ENCODE measurements at regions not wholly inside any gene's neighbourhood (a gene's known extent, or its start where the extent isn't known, plus 50 kb on each side); places are given as distances from the start of the nearest gene placed in this dataset.

DNA sequence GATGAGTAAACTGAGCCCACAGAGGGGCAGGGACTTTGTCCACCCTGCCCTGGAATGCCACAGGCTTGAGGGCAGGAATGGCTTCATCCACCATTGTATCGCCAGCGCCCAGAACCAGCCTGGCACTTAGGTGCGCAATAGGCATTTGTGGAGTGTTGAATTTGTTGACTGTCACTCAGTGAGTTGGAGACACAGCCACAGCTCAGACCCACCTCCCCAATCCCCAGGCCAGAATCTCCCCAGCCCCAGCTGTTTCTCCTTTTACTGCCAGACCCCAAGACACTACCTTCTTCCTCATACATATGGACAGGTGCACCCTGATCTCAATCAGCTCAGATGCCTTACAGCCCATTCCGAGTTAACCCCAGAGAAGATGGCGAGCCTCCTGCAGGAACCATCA, 674.5 kb downstream of the MATN1 start:
- Mint-ChIP-seq H3K36me3 (ENCODE audit: low read depth) (no peaks in the 10 kb centered on the region), H3K9me3 (peaks cover 1% of the 10 kb centered on the region)
- no peak for DNase-seq

DNA sequence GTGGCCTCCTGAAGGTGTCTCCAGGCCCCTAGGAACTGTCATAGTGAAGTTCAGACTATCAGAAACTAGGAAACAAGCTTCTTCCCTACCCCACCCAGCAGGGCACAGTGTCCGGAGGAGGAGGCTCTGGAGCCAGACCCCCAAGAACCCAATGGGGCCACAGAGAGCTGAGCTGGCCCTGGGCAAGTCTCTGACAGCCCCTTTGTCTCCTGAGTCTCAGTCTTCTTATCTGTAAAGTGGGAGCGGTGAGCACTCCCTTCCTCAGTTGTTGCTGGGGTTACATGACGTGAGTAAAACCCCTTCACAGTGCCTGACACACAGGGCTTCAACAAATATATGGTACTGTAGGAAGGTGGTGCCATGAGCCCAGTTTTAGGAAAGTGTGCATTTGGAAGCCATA, 675.8 kb downstream of the MATN1 start:
- Mint-ChIP-seq H3K27me3 (ENCODE audit: insufficient read depth) (no peaks in the 10 kb centered on the region), H3K27ac (no peak overlapping the region), H3K4me1 (peaks cover 7% of the 10 kb centered on the region), H3K4me3 (no peak overlapping the region), H3K36me3 (ENCODE audit: low read depth) (no peaks in the 10 kb centered on the region), H3K9me3 (peaks cover 5% of the 10 kb centered on the region)
- H3K27me3 ChIP-seq (ENCODE audit: control insufficient read depth, insufficient read depth, low read length, poor library complexity, severe bottlenecking) = no peaks in the 10 kb centered on the region
- H3K4me1 ChIP-seq (ENCODE audit: control insufficient read depth, insufficient read depth, low read length) = no peaks in the 10 kb centered on the region
- 76 to 95% methylated on average over 2 to 3 of the region's 3 CpGs for WGBS, 2 experiments (ENCODE audit: insufficient coverage in 1 of 2, insufficient read length in 1 of 2)
- TF ChIP-seq, protein P1, sequence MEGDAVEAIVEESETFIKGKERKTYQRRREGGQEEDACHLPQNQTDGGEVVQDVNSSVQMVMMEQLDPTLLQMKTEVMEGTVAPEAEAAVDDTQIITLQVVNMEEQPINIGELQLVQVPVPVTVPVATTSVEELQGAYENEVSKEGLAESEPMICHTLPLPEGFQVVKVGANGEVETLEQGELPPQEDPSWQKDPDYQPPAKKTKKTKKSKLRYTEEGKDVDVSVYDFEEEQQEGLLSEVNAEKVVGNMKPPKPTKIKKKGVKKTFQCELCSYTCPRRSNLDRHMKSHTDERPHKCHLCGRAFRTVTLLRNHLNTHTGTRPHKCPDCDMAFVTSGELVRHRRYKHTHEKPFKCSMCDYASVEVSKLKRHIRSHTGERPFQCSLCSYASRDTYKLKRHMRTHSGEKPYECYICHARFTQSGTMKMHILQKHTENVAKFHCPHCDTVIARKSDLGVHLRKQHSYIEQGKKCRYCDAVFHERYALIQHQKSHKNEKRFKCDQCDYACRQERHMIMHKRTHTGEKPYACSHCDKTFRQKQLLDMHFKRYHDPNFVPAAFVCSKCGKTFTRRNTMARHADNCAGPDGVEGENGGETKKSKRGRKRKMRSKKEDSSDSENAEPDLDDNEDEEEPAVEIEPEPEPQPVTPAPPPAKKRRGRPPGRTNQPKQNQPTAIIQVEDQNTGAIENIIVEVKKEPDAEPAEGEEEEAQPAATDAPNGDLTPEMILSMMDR (conservative IDR thresholded peaks at IDR 0.05) = no peak
- no peak overlapping the region for H3K9ac ChIP-seq (ENCODE audit: extremely low read depth, low read length, poor library complexity, severe bottlenecking)
- H3K4me3 ChIP-seq (ENCODE audit: low read length) = no peak overlapping the region
- no peak overlapping the region for H3K27ac ChIP-seq (ENCODE audit: low read depth, low read length)
- no peaks in the 10 kb centered on the region for H3K36me3 ChIP-seq (ENCODE audit: control insufficient read depth, insufficient read depth, low read length)
- H3K9me3 ChIP-seq (ENCODE audit: control insufficient read depth, low read length) = peaks cover 6% of the 10 kb centered on the region
- DNase-seq = no peak

More for the DNA sequence above, 674.5 kb downstream of the MATN1 start:
- H3K36me3 ChIP-seq (ENCODE audit: control insufficient read depth, insufficient read depth, low read length) = no peaks in the 10 kb centered on the region
- no peaks in the 10 kb centered on the region for H3K9me3 ChIP-seq (ENCODE audit: control insufficient read depth, low read length)
- 83 to 93% methylated on average over 1 to 5 of the region's 5 CpGs for WGBS, 2 experiments (ENCODE audit: insufficient coverage in 1 of 2, insufficient read length in 1 of 2)
- H3K27ac Mint-ChIP-seq = no peak overlapping the region
- no peak overlapping the region for H3K4me3 Mint-ChIP-seq
- no peaks in the 10 kb centered on the region for H3K27me3 Mint-ChIP-seq (ENCODE audit: insufficient read depth)
- H3K27me3 ChIP-seq (ENCODE audit: control insufficient read depth, insufficient read depth, low read length, poor library complexity, severe bottlenecking) = no peaks in the 10 kb centered on the region
- no peaks in the 10 kb centered on the region for H3K4me1 ChIP-seq (ENCODE audit: control insufficient read depth, insufficient read depth, low read length)
- no peak overlapping the region for H3K4me3 ChIP-seq (ENCODE audit: low read length)
- TF ChIP-seq, protein P1 (conservative IDR thresholded peaks at IDR 0.05) = no peak
- no peak overlapping the region for H3K27ac ChIP-seq (ENCODE audit: low read depth, low read length)
- no peak overlapping the region for H3K9ac ChIP-seq (ENCODE audit: extremely low read depth, low read length, poor library complexity, severe bottlenecking)
- H3K4me1 Mint-ChIP-seq = peaks cover 14% of the 10 kb centered on the region

DNA sequence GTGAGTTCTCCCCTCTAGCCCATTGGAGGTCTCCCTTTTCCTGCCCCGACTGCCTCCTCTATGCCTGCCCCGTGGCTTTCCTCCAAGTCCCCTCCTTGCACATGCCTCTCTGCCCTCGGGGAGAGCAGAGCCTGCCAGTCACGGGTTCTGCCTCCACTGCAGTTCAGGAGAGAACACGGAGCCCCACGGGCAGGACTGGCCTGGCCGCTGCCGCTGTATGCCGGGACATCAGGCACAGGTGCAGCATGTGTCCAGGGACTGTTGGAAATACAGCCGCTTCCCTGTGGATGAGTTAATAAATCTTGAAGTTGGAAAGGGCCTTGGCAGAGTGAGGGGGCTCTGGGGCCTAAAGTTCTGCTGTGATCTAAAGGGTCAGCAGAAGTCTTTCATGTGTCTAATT, 676.6 kb downstream of the MATN1 start:
- Mint-ChIP-seq H3K36me3 (ENCODE audit: low read depth) (no peaks in the 10 kb centered on the region), H3K9me3 (peaks cover 6% of the 10 kb centered on the region), H3K4me1 (peaks cover 7% of the 10 kb centered on the region), H3K27ac (no peak overlapping the region), H3K4me3 (no peak overlapping the region), H3K27me3 (ENCODE audit: insufficient read depth) (no peaks in the 10 kb centered on the region)
- Histone ChIP-seq H3K4me3 (ENCODE audit: low read length) (no peak overlapping the region), H3K27me3 (ENCODE audit: control insufficient read depth, insufficient read depth, low read length, poor library complexity, severe bottlenecking) (no peaks in the 10 kb centered on the region), H3K36me3 (ENCODE audit: control insufficient read depth, insufficient read depth, low read length) (no peaks in the 10 kb centered on the region), H3K27ac (ENCODE audit: low read depth, low read length) (no peak overlapping the region), H3K4me1 (ENCODE audit: control insufficient read depth, insufficient read depth, low read length) (no peaks in the 10 kb centered on the region), H3K9ac (ENCODE audit: extremely low read depth, low read length, poor library complexity, severe bottlenecking) (no peak overlapping the region), H3K9me3 (ENCODE audit: control insufficient read depth, low read length) (peaks cover 13% of the 10 kb centered on the region)
- 80 to 94% methylated on average over 5 to 10 of the region's 10 CpGs for WGBS, 2 experiments (ENCODE audit: insufficient coverage in 1 of 2, insufficient read length in 1 of 2)
- TF ChIP-seq, protein P1 (conservative IDR thresholded peaks at IDR 0.05) = no peak
- DNase-seq = peak; percentile 28

Measured in endodermal cell (in vitro differentiated cells).